HG03139 (cell line): ENCODE measurements at regions not wholly inside any gene's neighbourhood (a gene's known extent, or its start where the extent isn't known, plus 50 kb on each side); places are given as distances from the start of the nearest gene placed in this dataset.

ENCODE experiments used
- ATAC-seq: cut with Tn5 transposase; IDR thresholded peaks from one replicate; pipeline ENCODE4 v1.9.1; 2021; ENCODE audit not compliant: unreplicated experiment

DNA sequence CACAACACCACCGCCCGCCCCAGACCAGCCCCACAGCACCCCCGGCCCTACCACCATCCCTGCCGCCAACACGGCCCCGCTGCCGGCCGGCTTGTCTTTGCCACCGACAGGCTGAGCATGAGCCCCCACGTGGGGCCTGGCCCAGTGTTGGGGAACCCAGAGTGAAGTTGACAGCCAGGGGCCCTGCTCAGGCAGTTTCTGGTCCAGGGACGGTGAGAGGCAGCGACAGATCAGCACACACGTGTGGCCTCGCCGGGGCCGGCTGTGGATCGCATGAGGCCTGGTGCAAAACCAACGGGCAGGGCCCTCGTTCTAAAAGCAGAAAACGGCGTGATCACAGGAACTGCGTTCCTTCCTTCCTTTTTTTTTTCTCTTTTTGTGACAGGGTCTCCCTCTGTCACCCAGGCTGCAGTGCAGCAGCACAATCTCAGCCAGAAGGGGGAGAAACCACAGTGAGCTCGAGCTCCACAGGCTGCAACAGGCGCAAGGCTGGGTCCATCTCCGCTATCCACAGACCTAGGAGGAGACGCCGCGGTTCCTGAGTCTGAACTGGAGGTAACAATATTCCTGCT lies 50.5 kb upstream of the FBRSL1 start:
- no peak for ATAC-seq

DNA sequence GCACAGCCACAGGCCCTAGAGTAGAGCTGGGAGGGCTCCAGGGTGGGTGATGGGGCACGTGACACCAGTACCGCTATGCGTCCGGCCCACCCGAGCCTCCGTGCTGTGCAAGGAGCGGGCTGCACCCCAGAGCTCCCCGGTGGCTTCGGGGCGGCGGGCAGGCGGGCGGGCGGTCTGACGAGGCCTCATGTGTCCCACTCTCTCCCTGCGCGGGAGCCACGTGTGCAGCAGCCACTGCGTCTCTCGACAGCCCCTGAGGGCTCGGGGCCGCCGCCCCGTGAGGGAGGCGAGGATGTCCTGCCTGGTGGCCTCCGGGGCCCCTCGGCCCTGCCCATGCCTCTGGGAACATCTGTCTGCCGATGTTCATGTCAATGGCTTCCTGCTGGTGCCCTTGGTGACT lies 51.2 kb upstream of the FBRSL1 start:
- no peak for ATAC-seq

- no peak for ATAC-seq
Observed at GRCh38 chr12:132437943-132438700, 51.8 kb upstream of the FBRSL1 start.

GRCh38 chr12:132437252-132437932 lies 52.6 kb upstream of the FBRSL1 start:
- ATAC-seq: no peak

DNA sequence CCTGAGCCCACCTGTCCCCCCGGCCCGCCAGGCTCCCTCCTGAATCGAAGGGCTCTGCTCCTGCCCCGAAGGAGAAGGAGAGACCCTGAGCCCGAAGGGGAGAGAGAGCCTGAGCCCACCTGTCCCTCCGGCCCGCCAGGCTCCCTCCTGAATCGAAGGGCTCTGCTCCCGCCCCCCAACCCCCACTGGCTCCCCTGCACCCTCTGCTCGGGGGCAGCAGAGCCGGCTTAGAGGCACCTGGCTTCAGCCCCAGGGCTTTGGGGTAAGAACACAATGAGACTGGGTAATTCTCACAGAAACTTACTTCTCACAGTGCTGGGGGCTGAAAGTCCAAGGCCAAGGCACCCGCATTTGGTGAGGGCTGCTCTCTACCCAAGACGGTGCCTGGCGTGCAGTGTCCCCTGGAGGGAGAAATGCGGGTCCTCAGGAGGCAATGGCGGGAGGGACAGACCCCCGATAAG lies 53.1 kb upstream of the FBRSL1 start:
- ATAC-seq: no peak

GRCh38 chr12:132435486-132436187 lies 54.3 kb upstream of the FBRSL1 start:
- no peak for ATAC-seq

- no peak for ATAC-seq
Observed at GRCh38 chr12:132433641-132434395, 56.1 kb upstream of the FBRSL1 start.

DNA sequence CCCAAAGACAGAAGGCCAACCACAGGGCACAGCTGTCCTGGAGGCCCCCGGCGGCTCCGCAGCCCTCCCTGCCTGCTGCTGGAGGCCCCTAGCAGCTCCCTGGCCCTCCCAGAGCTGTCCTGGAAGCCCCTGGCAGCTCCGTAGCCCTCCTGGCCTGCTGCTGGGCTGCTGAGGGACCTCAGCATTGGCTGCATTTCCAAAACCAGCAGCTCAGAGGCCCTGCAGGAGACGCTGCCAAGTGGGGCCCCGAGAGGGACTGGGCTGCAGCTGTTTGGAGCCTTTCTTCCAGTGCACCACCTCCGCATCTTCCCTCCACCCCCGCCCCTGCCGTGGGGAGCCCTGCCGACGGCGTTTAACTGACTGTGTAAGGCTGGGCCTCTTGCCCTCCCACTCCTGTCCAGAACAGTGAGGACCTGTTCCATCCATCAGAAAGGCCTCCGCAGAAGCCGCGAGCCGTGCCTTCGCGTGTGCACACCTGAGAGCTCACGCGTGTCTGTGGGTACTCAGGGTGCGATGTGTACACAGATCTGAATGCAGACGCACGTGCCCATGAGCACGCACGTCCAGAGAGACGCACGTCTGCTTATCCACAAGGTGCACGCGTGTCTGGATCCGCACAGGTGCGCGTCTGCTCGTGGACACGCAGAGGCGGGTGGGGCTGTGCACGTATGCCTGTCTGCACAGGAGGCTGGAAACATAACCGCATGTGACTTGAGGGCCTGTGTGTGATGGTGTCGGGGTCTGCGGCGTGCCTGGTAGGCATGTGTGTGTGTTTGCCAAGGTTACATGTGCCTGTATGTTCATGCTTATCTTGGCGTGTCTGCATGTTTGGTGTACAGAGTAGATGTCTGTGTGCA lies 57.0 kb upstream of the FBRSL1 start:
- ATAC-seq: no peak

- no peak for ATAC-seq
Observed at GRCh38 chr12:132432126-132432705, 57.7 kb upstream of the FBRSL1 start.

DNA sequence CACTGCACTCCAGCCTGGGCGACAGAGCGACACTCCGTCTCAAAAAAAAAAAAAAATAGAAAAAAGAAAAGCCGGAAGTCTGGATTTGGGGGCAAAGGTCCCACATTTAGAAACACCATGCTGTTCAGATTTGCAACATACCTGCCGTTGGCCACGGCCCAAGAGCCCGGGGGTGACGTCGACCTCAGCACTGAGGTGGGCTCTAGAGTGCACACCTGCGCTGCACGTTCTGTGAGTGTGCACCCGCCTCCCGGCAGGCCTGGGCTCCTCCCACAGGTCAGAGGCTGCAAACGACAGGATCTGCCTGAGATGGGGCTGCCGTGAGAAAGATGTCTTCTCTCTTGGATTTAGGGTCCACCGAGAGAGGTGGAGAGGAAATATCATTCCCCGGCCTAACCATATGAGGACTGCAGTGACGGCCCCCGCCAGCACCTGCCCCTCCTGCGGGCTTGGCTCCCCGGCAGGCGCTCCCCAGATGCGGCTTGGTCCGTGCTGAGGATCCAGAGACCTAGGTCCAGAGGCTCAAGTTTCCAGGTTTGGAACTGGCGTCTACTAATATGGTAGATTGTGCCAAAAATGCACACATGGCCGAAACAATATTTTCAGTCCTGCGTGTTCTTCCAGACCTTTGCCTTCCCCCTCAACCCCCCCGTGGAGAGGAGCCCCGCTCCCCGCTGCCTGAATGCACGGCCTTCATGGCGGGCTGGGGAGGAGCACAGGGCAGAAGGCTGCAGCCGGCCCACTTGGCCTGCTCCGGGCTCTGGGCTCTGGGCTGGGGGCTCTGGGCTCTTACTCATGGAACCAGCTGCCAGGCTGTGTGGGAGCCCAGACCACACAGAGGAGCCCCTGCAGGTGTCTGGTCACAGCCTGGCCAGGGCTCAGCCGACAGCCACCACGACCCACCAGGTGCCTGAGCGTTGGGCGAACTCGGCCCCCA lies 58.8 kb upstream of the FBRSL1 start:
- no peak for ATAC-seq

DNA sequence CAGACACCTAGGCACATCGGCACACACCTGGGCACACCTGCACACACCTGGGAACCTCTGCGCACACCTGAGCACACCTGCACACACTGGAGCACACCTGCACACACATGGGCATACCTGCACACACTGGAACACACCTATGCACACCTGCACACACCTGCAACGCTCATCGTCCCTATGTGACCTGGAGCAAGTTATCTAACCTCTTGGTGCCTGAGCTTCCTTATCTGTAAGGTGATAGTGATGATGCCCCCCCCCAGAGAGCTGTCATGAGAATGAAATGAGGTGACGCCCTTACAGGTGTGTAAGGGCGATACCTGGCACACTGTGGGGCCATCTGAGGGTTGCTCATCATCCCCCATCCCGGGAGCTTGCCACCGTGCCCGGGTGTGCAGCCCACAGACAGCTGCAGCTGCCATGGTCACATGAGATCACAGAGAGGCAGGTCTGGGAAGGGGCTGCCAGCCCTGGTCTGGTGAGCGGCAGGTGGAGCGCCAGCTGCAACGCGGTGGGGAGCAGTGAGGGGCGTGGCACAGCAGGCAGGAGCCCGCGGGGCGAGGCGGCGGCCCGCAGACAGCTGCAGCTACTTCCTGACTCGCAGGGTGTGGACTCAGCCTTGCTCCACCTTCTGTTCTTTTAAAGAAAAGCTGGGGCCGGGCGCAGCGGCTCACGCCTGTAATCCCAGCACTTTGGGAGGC lies 59.9 kb upstream of the FBRSL1 start:
- ATAC-seq: peak; percentile 86

- no peak for ATAC-seq
Observed at GRCh38 chr12:132429602-132429945, 60.4 kb upstream of the FBRSL1 start.

DNA sequence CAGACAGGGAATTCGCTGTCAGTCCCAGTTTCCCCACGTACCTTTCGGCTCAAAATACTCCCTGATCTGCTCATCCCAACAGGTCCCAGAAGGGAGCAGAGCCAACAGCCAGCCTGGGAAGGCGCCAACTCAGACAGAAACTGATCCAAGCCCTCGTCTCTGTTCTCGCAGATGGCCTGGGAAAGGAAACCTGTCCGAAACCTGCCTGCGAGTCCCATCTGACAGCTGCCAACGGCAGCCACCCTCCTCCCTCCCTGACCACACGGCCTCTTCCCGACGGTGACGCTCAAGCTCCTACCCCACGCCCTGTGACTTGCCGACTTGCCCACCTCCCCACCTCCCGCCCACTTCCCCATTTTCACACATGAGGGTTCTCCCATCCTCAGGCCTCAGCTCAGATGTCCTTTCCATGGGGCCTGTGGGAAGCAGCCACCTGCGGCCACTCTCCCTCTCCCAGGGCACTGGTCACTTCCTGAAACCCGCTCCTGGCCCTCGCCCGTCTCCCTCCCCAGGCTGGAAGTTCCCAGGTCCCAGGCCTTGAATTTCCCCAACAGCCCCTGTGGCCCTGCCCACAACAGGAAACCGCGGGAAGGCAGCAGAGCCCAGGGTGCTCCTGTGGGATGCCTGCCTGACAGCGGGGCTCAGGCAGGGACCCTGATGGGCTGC lies 60.9 kb upstream of the FBRSL1 start:
- no peak for ATAC-seq

DNA sequence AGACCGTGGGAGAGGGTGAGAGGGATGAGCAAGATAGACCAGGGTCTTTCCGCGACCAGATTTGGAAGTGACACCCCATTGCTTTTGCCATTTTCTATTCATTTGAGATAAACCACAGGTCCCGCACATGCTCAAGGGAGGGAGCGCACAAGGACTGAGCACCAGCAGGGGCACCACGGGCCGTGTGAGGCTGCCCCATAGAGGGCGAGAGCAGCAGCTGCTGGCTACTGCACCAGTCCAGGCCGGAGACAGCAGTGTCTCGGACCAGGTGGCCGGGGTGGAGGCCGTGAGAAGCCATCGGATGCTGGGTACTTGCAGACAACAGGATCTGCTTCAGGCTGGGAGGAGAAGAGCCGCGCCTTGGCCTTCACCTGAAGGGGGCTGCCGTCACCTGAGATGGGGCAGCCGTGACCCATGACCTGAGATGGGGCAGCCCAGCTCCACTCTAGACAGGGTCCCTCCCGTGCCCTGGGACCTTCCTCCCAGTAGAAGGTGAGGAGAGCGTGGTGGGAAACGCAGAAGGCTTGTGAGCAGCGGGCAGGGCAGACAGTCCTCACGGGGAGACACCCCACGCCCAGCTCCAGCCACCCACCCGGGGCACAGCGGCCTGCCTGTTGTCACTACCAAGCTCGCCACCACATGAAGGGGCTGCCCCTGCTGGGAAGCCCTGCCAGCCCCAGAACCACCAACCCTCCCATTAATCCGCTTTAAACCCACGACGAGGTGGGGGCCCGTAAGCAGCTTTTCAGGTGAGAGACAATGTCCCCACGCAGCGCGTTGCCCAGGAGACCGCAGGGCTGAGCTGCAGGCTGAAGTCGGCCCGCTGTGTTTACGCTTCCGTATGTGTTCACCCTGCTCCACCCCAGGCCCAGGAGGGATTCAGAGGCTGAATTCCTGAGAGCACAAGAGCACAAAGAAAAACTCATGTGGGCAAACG lies 61.7 kb upstream of the FBRSL1 start:
- no peak for ATAC-seq

GRCh38 chr12:132427174-132427768 lies 62.7 kb upstream of the FBRSL1 start:
- no peak for ATAC-seq
